Fibroblast of gingiva (primary cell): ENCODE measurements at regions not wholly inside any gene's neighbourhood (a gene's known extent, or its start where the extent isn't known, plus 50 kb on each side); places are given as distances from the start of the nearest gene placed in this dataset.
A peak's percentile ranks its signal among the peaks of the same experiment; 100 is the strongest.
"Not testable (repeated sequence)": the region's sequence is repeated elsewhere in the genome, so short reads cannot be mapped to it uniquely, and the experiment has no call there.

Source experiments
- DNase-seq: peaks from one replicate; pipeline ENCODE4 v3.0.0-alpha.2; 2011; ENCODE audit warnings: low read depth

DNA sequence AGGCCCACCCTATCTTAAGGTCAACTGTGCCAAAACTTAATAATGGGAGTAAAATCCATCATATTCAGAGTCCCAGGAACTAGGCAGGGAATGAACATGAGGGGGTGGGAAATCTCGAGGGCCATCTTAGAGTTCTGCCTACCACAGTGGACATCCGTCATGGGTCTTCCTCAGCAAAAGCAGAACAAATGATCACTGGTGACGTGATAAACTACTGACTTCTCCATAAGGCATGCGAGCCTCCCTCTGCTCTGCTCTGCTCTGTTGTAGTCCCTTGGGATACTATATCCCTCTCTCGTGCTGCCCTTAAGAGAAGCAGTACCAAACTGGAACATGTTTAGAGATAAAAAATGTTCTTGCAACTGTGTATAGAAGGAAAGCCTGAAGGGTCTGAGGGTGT lies 603.8 kb downstream of the TTLL7 start:
- not testable (repeated sequence) for DNase-seq

DNA sequence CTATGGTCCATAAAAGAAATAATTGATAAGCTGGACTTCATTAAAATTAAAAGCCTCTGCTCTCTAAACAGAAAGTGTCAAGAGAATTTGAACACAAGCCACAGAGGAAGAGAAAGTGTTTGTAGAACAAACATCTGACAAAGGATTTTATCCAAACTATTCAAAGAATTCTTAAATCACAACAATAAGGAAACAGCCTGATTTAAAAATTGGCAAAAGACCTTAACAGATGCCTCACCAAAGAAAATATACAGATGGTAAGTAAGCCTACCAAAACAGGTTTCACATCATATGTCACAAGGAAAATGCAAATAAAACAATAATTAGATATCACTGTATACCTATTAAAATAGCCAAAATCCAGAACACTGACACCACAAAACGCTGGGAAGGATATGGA lies 612.0 kb downstream of the TTLL7 start:
- peak; percentile 21 for DNase-seq

DNA sequence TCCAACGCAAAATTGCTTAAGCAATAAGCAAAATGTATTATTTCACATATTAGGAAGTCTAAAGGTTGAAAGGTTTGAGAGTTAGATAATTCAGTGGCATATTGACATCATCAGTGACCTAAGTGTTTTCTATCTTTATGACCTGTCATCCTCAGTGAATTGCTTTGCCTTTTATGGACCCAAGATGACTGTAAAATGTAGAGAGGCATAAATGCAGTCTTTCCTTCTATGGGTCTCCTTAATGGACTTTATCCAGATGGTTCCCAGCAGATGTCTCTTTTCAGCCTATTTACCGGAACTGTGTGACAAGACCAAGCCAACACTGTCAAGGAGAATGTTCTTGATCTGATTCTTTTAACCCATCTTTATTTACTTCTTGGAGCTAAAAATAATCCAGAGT lies 615.8 kb downstream of the TTLL7 start:
- DNase-seq: not testable (repeated sequence)

DNA sequence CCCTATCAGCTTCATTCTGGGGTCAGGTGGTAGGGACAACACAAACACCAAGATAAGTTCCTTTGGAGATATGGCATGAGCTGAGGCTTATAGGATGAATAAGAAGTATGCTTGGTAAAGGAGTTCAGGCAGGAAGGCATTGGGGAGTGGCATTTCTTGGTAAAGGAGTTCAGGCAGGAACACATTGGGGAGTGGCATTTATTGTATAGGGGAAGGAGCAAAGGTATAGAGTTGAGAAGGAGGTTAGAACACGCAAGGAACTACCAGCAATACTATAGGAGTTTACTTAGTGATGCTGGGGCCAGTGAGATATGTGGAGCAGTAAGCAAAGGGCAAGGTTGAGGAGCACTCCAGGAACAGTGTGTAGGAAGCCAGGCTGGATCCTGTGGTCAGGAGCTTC lies 625.9 kb downstream of the TTLL7 start:
- DNase-seq: not testable (repeated sequence)

DNA sequence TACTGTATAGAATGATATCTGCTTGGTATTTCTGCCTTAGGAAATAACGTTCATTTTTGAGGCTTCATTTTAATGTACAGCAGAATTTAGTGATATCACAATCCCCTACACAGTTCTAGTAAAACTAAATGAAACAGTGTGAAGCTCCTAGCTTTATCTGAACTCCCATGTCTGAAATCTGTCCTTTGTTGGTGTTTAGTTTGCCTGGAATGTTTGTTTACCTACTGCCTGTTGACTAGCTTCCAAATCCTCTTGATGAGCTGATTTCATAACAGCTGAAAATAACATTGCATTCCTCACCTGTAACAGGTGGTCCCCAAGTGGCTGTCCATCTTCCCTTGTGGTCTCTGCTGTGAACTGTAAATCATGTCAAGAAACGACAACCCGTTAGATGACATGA lies 629.1 kb downstream of the TTLL7 start:
- DNase-seq: not testable (repeated sequence)

DNA sequence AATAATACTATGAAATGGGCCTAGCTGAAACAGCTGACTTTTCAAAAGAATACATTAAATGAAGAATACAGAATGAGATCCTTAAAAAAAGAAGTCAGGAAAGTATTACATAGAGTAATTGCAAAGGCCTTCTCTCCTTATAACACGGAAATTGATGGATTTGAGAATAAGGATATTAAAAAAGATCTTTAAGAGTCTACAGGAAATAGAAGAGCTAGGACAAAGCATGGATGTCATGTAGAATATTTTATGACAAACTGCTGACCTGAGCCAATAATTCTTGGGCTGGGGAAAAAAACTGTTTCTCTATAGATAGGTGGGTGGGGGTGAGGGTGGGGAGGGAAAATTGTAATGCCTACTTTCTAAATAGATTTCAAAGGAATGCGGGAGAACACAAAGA lies 633.6 kb downstream of the TTLL7 start:
- DNase-seq: not testable (repeated sequence)

DNA sequence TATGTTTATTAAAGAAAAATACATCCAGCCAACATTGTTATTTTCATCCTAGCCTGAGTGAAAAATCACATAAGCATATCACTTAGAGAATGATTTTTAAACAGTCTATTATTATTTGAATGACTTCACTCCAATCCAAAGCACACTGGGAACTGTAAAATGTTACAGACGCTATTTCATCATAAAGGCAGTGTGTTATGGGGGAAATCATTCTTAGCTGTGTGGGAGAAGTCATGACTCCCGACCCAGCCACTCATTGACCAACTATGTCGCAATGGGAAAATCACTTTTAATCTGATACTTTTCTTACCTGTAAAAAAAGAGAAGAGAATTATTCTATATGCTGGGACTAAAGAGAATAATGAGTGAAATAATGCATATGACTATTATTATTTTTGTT lies 653.6 kb downstream of the TTLL7 start:
- DNase-seq: not testable (repeated sequence)

DNA sequence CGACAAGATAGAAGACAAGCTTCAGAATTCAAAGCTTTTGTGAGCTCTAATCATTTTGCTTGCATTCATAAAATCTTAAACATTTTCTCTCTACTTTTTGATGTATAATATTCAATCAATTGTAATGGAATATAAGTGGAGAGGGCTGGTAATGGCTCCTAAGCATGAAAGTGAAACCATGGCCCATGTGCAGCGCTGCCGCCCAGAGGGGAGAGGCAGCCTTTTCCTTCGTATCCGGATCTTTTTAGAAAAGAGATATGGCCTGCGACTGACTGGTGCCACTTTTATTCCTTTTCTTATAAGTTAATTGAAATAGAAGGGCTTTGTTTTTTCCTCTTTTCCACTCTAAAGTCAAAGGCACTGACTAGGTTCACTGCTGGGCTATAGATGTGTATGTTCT lies 655.2 kb downstream of the TTLL7 start:
- DNase-seq: not testable (repeated sequence)

DNA sequence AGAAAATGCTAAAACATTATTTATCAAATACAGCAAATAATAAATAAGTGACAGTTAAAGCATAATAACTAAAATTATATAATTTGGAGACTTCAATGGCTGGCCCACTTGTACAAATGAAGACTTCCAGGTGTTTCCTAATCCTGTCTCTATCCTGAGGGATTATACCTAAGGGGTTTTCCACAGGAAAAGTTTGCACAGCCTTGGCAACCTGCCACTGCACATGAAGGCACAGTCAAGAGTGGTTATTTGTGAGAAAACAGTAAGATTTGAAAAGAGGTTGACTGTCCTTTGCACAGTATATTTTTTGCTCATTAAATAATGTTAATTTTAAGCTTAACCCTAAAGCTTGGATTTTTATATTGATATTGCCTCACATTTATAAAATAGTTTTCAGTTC lies 655.9 kb downstream of the TTLL7 start:
- DNase-seq: not testable (repeated sequence)

DNA sequence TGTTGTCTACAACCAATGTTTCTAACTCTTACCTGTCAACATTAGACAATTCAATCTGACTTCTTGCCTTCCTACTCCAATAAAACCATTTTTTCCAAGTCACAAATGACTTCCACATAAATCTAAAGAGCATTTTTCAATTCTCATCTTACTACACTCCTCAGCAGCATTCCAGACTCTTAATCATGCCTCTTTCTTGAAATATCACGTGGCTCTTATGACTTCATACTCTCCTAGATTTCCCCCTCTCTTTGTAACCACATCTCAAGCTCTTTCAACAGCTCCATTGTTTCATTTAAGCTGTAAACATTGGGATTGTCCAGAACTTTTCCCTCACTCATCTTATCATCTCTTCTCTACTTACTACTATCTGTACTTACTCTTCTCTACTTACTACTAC lies 666.6 kb downstream of the TTLL7 start:
- not testable (repeated sequence) for DNase-seq

DNA sequence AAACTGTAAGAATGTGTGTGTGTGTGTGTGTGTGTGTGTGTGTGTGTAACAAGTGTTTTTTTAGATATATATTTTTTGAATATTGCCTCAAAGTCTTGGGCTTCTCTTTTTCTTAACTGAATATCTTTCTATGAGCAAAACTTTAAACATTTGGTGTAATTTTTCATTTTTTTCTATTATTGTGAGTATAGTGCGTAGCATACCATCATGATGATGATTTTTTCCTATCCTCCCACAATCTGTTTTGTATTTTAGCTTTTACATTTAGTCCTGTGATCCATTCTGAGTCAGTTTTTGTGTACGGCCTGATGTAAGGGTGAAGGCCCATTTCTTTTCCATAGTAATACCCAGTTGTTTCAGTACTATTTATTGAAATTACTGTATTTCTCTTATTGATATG lies 680.6 kb downstream of the TTLL7 start:
- peak; percentile 58 for DNase-seq

DNA sequence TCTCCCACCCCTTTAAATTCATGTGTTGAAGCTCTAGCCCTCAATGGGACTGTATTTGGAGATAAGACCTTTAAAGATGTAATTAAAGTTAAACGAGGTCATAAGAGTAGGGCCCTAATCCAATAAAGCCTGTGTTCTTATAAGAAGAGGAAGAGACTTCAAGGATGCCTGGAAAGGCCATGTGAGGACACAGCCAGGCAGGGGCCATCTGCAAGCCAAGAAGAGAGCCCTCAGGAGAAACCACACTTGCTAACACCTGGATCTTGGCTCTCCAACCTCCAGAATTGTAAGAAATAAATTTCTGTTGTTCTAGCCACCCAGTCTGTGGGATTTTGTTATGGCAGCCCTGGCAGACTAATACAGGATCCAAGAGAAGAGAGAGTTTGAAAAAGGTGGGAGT lies 683.5 kb downstream of the TTLL7 start:
- DNase-seq: not testable (repeated sequence)

DNA sequence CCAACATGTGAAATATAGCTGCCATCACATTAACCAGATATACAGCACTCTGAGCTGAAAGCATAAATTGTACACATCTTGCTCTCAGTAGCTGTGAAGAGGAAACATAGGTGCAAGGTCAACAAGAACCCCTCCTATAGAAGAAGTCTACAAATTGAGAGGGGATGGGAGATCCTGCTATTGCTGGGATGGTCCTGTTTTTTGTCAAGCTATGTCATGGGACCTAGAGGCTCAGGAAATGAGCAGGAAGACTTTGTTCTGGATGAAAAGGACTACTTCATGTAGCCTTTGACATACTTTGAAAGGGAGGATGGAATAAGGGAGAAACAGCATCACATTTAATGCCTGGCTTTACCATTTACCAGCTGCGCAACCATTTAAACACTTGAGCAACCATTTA lies 688.8 kb downstream of the TTLL7 start:
- DNase-seq: not testable (repeated sequence)

DNA sequence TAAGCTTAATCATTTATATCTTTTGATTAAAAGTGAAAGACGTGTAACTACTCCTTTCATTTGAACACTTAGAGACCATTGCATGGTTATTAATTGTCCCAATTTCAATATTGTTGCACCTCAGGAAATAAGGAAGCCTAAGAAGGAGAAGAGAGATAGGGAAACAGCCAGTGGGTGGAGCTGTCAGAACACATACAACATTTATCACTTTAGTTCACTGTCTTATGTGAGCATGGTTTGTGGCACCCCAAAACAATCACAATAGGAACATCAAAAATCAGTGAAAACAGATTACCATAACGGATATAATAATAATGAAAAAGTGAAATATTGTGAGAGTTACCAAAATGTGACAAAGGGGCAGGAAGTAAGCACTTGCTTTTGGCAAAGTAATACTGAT lies 689.9 kb downstream of the TTLL7 start:
- not testable (repeated sequence) for DNase-seq

DNA sequence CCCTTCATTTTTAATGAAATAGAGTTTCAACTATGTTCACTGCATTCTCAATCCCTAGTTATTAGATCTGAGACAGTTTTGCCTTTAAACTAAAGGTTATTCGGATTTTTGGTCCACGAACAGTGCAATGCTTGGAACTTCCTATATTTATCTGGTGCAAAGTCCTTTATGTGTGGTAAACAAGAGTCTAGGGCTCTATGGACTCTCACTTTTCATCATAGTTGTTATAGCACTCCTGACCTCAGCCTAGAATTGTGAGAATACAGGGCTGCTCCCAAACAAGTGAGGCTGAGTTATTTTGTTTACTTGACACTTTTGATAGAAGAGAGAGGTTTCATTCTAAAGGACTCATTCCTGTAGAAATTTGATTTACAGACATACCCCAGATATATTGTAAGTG lies 692.1 kb downstream of the TTLL7 start:
- DNase-seq: not testable (repeated sequence)

DNA sequence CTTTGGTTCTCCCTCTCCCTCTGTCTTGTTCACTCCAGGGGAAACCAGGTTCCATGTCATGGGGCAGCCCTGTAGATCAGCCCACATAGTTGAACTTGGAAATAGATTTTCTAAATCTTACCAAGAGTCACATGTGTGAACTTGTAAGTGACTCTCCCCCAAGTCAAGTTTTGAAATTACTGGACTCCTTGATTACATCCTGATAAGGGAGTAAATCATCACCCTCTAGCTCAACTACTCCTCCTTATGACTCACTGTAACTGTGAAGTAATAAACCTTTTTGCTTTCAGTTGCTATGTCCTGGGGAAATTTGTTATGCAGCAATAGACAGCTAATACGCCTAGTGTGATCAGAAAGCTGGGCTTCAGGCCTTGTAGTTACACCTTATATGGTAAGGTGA lies 703.3 kb downstream of the TTLL7 start:
- DNase-seq: not testable (repeated sequence)

DNA sequence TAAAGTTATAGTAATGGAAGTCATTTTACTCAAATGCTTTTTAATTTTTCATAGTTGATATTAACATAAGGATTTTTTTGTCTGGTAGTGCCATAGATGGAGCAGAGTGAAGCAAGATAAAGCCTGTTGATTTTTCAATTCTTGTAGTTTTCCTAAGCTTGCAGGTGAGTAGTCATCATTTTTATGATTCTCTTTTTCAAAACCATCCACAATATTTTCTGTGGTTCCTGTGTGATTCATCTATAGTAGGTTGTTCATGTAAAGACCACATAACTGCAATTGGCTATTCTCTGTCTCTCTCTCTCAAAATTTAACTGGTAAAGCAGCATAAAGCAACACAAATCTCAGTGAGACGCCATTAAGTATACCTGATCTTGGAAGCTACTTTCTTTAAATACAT lies 711.5 kb downstream of the TTLL7 start:
- not testable (repeated sequence) for DNase-seq

DNA sequence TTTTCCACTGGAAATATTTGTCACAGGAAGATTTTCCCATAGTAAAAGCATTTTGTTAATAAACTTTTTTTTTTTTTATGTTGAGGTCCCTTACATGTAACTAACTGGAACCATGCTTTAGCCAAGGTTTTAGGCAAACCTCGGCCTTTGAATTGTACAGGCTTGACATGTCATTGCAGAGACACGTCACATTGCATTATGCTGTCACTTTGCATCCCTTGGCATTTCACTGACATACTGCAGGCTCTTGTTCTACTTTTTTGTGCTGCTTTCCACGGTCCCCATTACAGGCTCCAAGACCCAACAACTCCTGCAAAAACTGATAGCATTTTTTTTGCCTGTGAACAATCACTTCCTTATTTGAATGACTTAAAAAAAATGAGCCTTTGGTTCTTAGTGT lies 724.3 kb downstream of the TTLL7 start:
- not testable (repeated sequence) for DNase-seq

DNA sequence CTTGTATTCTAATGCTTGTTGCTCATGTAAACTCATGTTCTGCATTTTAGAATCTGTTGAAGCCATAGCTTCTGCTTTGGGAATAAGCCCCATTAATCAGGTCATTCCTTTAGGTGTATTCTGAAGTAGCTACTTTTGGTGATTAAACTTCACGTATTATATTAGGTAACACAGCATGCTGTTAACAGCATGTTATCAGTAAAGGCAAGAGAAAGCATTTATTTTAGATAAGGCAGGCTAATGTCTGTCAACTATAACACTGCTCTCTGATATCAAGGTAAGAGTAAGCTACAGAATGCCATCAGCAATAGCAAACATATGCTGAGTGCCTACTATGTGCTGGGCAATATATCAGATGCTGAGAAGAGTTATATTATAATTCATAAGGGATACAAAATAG lies 726.4 kb downstream of the TTLL7 start:
- DNase-seq: not testable (repeated sequence)

DNA sequence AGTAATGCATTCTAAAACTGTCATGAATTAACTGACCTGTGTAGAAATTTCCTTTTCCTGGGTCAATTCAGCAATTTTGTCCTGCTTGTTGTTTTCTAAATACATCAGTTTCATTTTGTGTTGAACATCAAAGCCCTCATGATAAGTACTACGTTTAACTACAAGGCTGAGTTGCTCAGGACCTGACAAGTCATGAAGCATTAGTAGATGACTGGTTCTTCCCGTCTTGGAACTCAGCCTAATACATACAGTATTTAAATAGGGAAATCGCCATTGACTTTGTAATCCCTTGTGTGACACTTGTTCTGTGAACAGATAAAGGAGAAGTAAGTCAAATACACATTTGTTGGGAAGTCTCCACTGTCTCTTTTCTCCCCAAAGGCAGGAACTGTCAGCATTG lies 727.1 kb downstream of the TTLL7 start:
- DNase-seq: not testable (repeated sequence)

DNA sequence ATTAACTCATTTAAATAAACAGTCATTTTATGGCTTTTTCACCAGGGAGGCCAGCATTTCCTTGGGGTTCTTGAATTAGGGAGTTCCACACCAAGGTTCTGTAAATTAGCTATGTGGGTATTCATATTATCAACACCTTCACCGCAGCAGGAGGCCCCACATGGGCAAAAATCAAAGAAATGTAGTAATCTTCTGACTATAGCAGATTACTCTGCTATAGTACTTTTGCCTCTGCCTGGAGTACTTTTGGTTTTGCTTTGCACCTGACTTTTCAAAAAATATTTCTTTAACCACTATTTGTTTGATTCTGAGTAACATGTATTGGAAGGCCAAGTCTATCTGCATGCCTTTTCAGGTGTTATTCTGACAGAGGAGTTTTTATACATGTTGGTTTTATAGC lies 728.1 kb downstream of the TTLL7 start:
- not testable (repeated sequence) for DNase-seq

DNA sequence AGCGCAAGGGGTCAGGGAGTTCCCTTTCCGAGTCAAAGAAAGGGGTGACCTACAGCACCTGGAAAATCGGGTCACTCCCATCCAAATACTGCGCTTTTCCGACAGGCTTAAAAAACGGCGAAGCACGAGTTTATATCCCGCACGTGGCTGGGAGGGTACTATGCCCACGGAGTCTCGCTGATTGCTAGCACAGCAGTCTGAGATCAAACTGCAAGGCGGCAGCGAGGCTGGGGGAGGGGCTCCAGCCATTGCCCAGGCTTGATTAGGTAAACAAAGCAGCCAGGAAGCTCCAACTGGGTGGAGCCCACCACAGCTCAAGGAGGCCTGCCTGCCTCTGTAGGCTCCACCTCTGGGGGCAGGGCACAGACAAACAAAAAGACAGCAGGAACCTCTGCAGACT lies 735.1 kb downstream of the TTLL7 start:
- not testable (repeated sequence) for DNase-seq

DNA sequence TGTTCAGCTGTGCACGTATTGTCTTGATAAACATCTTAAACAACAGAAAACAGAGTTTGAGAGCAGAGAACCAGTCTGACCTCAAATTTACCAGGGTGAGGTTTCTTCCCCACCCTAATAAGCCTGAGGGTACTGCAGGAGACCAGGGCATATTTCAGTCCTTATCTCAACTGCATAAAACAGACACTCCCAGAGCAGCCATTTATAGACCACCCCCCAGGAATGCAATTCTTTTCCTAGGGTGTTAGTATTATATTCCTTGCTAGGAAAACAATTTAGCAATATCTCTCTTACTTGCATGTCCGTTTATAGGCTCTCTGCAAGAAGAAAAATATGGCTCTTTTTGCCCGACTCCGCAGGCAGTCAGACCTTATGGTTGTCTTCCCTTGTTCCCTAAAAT lies 747.2 kb downstream of the TTLL7 start:
- not testable (repeated sequence) for DNase-seq

DNA sequence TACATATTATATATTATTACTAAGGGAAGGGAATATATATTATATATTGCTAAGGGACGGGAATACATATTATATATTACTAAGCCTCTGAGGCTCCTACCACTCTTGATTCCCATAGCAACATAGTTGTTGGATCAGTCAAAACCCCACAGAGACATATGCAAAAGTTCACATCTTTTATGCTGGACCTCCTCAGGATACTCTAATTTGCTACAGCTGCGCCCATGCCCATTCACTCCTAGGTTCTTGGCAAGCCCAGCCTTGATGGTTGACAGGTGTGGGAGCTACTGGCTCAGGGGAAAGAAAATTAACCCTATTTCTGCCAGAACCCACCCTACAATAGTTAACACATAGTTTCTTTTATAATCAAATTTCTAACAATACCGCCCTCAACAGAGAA lies 752.2 kb downstream of the TTLL7 start:
- not testable (repeated sequence) for DNase-seq

DNA sequence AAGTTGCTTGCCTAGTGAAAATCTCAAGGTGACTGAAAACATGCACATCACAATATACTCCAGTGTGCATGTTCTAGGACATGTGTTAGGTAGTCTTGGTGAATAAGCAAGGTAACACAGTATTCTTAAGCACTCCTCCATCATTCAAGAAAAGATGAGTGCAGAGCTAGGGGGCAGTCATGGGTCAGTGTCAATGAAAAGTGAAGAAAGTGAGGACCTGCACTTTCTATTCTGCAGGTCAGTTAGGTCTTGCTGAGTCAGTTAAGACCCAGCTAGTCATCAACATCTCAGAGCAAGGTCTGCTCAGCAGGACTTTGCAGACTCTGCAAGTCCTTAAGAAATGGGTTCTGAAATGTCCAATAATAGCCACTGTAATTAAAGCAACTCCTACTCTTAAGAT lies 754.1 kb downstream of the TTLL7 start:
- DNase-seq: not testable (repeated sequence)
